NB4 (cell line): ENCODE measurements at regions not wholly inside any gene's neighbourhood (a gene's known extent, or its start where the extent isn't known, plus 50 kb on each side); places are given as distances from the start of the nearest gene placed in this dataset.

Experiments
- DNase-seq: peaks from one replicate; pipeline ENCODE4 v3.0.0; 2010; ENCODE audit warnings: low read depth
- H3K4me3 ChIP-seq: one replicate; pipeline ENCODE4 v1.5.1; 2011; ENCODE audit warnings: mild to moderate bottlenecking, low read depth, low read length, moderate library complexity
- MYC ChIP-seq: IDR thresholded peaks from 2 replicates; pipeline ENCODE4 v1.6.1; 2011; ENCODE audit warnings: low read depth, low read length
- POLR2A ChIP-seq: IDR thresholded peaks from 2 replicates; pipeline ENCODE4 v1.6.1; 2011; ENCODE audit warnings: mild to moderate bottlenecking; ENCODE audit not compliant: insufficient read length; ENCODE audit errors: extremely low read depth
- TF ChIP-seq, protein P1 (sequence below): IDR thresholded peaks from 2 replicates; pipeline ENCODE4 v1.6.1; 2011; ENCODE audit warnings: low read depth, low read length
- TF ChIP-seq, protein P2 (sequence below): IDR thresholded peaks from one replicate; pipeline ENCODE4 v1.5.1; 2012; ENCODE audit warnings: low read depth, low read length

DNA sequence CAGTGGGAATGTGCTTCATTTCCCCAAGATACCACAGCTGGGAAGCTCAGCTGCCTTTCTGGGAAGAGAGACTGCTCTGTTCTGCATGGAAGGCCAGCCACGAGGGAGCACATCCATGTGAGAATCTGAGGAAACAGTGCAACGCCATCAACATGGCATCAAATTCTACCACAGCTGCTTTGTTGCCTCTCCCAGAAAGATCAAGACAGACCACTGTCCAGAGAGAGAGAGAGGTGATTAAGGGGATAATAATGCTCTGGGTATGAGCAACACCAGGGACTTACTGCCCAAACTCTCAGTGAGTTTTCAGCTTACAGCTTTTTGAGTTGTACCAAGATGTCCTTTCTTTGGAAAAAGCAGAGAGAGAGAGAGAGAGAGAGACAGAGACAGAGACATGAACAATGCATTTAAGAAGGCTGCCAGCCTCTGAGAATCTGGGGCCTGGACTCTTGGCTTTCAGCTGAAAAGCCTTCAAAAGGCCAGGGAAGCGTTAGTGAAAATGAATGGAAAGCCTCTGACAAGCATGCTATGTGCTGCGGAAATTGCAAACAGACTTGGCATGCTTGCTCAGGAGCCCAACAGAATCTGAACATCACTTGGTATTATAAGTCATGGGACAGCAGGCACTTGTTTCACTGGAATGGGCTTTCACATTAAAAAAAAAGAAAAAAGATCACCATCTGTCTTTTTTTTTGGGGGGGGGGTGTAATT lies 223.1 kb downstream of the MAP2K6 start:
- H3K4me3 ChIP-seq, result no peak overlapping the region
- DNase-seq, result no peak
- TF ChIP-seq, protein P1, sequence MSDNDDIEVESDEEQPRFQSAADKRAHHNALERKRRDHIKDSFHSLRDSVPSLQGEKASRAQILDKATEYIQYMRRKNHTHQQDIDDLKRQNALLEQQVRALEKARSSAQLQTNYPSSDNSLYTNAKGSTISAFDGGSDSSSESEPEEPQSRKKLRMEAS, result no peak
- TF ChIP-seq MYC, result no peak
- TF ChIP-seq POLR2A, result no peak
- TF ChIP-seq, protein P2, sequence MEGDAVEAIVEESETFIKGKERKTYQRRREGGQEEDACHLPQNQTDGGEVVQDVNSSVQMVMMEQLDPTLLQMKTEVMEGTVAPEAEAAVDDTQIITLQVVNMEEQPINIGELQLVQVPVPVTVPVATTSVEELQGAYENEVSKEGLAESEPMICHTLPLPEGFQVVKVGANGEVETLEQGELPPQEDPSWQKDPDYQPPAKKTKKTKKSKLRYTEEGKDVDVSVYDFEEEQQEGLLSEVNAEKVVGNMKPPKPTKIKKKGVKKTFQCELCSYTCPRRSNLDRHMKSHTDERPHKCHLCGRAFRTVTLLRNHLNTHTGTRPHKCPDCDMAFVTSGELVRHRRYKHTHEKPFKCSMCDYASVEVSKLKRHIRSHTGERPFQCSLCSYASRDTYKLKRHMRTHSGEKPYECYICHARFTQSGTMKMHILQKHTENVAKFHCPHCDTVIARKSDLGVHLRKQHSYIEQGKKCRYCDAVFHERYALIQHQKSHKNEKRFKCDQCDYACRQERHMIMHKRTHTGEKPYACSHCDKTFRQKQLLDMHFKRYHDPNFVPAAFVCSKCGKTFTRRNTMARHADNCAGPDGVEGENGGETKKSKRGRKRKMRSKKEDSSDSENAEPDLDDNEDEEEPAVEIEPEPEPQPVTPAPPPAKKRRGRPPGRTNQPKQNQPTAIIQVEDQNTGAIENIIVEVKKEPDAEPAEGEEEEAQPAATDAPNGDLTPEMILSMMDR, result no peak

DNA sequence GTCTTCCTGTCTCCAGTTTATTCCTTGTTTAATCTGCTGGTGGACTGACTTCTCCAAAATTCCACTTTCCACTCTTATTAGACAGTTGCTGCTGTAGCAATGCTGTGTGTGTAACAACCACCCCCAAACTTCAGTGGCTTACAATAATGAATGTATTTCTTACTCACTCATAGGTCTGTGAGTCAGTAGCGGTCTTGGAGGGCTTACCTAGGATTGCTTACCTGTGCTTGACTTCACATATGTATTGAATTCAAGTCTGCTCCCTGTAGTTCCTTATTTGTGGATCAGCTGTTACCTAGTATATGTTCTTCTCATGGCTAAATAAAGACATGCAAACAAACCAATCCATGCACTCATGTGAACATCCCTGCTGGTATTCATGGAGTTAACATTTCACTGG lies 224.6 kb downstream of the MAP2K6 start:
- TF ChIP-seq, protein P1, result no peak
- TF ChIP-seq, protein P2, result no peak
- no peak for TF ChIP-seq POLR2A
- TF ChIP-seq MYC, result no peak
- no peak for DNase-seq
- no peak overlapping the region for H3K4me3 ChIP-seq

DNA sequence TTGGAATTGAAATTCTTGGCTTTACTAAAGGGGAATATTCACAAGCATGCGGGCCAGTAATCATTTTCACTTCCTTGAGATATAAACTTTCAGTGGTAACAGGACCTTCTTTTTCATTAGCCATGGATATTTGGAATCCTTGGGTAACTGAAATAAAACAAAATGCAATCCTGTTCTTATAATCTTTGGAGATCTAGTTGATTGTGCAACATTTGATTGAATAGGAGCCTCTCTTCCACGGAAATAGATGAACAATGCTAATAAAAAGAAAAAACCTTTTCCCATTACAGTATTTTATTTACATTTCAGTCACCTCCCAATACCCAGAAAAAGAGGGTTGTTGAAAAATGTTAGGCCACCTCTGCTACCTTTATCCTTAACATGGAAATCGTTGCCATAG lies 225.6 kb downstream of the MAP2K6 start:
- no peak for DNase-seq
- TF ChIP-seq POLR2A (no peak), MYC (no peak)
- TF ChIP-seq, protein P2, result no peak
- TF ChIP-seq, protein P1, result no peak
- no peak overlapping the region for H3K4me3 ChIP-seq

DNA sequence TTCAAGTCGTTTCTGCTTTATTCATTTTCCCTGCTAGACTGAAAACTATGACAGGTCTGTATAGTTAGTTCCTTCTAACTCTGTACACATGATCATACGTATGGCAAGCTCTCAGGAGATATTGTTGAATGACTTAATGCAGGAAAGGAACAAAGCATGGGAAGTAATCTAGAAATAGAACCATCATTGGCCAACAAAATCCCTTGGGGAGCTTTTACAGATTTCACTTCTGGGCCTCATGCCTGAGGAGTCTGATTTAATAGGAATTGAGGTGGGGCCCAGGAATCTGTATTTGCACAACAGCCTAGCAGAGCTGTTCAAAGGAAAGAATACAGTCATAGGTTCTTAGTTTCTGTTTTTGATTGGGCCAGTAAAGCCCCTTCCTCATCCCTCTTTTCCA lies 229.2 kb downstream of the MAP2K6 start:
- no peak overlapping the region for H3K4me3 ChIP-seq
- no peak for DNase-seq
- TF ChIP-seq, protein P1, result no peak
- TF ChIP-seq, protein P2, result no peak
- TF ChIP-seq POLR2A (no peak), MYC (no peak)

DNA sequence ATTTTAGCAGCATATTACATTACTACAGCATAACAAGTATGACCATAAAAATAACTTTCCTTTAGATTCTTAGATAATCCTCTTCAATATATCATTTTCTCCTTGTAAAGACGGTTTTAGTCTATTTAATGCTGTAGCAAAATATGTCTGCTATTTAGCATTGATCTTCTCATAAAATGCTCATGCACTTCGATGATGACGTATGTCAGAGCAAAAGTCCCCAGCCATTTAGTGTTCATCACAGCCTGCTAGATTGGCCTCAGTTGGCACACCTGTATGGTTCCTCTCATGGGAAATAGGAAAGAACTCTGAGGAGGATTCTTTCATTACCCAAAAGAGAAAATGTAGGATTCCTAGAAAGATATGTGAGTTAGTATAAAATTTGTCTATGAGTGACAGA lies 232.2 kb downstream of the MAP2K6 start:
- no peak for DNase-seq
- H3K4me3 ChIP-seq, result no peak overlapping the region
- no peak for TF ChIP-seq POLR2A

DNA sequence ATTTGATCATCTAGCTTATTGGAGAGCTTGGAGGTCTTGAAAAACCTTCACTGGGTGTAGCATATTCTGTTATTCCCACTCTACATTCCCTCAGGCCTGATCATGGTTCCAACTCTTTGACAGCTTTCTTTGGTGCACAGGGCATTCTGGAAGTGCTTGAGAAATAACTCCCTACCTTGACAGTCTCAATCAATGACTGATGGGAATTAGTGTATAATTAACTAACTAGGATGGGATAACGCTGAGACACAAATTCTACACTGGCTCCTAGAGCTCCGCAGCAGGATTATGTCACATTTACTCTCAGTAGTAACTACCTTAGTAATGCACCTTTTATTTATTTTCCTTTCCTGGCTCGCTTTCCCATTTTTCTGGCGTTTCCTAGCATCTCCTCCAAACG lies 236.4 kb downstream of the MAP2K6 start:
- no peak for DNase-seq
- no peak overlapping the region for H3K4me3 ChIP-seq
- TF ChIP-seq POLR2A (no peak), MYC (no peak)
- TF ChIP-seq, protein P2, result no peak
- TF ChIP-seq, protein P1, result no peak
